ENCODE measurements at regions not wholly inside any gene's neighbourhood (a gene's known extent, or its start where the extent isn't known, plus 50 kb on each side); places are given as distances from the start of the nearest gene placed in this dataset.
A peak's percentile ranks its signal among the peaks of the same experiment; 100 is the strongest.

DNA sequence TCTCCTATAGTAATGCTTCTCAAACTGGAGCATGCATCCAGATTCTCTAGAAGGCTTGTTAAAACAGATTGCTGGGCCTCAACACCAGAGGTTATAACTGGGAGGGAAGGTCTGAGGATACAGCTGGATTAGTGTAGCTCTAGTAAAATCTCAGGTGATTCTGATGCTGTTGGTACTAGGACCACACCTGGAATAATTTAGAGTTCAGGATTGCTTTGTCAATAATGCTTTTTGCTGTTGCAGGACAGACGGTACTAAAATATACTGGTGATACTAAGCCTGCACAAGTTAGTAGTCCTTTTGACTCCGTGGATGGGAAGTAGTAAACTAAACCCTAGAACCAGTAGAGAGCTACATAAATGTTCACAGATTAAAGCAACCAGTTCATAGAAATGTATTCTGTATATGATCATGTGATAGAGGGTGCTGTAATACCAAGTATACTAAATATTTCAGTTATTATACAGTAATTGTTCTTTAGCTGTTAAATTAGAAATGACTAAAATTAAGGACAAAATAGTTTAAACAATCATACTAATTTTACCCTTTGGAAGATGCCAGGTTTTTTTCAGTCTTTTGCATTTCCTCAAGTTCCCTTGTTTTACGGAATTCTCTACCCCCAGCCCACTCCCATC lies 258.2 kb upstream of the STARD13 start:
- H3K9ac ChIP-seq (ENCODE audit: extremely low read depth, insufficient read length, low read length): peak overlapping the region; percentile 29
- H3K9me3 ChIP-seq (ENCODE audit: control insufficient read depth, low read depth, low read length): no peaks in the 10 kb centered on the region
- Mint-ChIP-seq H3K27me3 (ENCODE audit: low read depth) (no peaks in the 10 kb centered on the region), H3K9me3 (no peaks in the 10 kb centered on the region), H3K4me1 (peaks cover 35 to 36% of the 10 kb centered on the region in 2 experiments), H3K36me3 (ENCODE audit: insufficient read depth in 1 of 3, low read depth in 3 of 3) (no peaks in the 10 kb centered on the region), H3K4me3 (peak overlapping the region; percentile 80 to 90), H3K27ac (peak overlapping the region; percentile 99 to 100 (median 100); a peak in 6 of 7 replicates)
- H2BK15ac ChIP-seq (ENCODE audit: low read depth, low read length): no peak overlapping the region
- H3K56ac ChIP-seq (ENCODE audit: insufficient read length, low read depth, low read length): no peak overlapping the region
- H3T11ph ChIP-seq (ENCODE audit: low read length): no peak overlapping the region
- no CpG with 5 or more reads among the region's 3 CpGs for WGBS (ENCODE audit: extremely low coverage, insufficient read length, low lambda C conversion rate)
- H4K91ac ChIP-seq (ENCODE audit: insufficient read length, low read depth, low read length): no peak overlapping the region
- H2BK20ac ChIP-seq (ENCODE audit: low read depth, low read length, poor library complexity, severe bottlenecking): no peak overlapping the region
- no peaks in the 10 kb centered on the region for H3K27me3 ChIP-seq (ENCODE audit: insufficient read depth, low read length)
- no peak overlapping the region for H2BK12ac ChIP-seq (ENCODE audit: insufficient read length, low read depth, low read length)
- peaks cover 3% of the 10 kb centered on the region for H3K23me2 ChIP-seq (ENCODE audit: insufficient read length, low read depth, low read length, poor library complexity, severe bottlenecking)
- H2AK5ac ChIP-seq (ENCODE audit: insufficient read length, low read length): no peak overlapping the region
- peak overlapping the region; percentile 98 for H3K27ac ChIP-seq (ENCODE audit: insufficient read length, low read depth, low read length)
- no peak for DNase-seq
- H3K4me2 ChIP-seq (ENCODE audit: insufficient read depth, insufficient read length, low read length): peak overlapping the region; percentile 75
- H3K79me2 ChIP-seq (ENCODE audit: insufficient read depth, low read length): no peaks in the 10 kb centered on the region
- no peak overlapping the region for H3K4ac ChIP-seq (ENCODE audit: low read depth, low read length)
- H4K20me1 ChIP-seq (ENCODE audit: control insufficient read depth, insufficient read depth, insufficient read length): no peaks in the 10 kb centered on the region
- H2BK5ac ChIP-seq (ENCODE audit: insufficient read length, low read length): no peak overlapping the region
- H3K4me1 ChIP-seq (ENCODE audit: insufficient read depth, low read length): no peaks in the 10 kb centered on the region
- no peak overlapping the region for H3K23ac ChIP-seq (ENCODE audit: insufficient read length, low read depth, low read length)
- no peak overlapping the region for H3K14ac ChIP-seq (ENCODE audit: insufficient read depth, low read length)
- H3K79me1 ChIP-seq (ENCODE audit: insufficient read depth, low read depth, low read length, poor library complexity, severe bottlenecking): no peaks in the 10 kb centered on the region
- no peak overlapping the region for H3K18ac ChIP-seq (ENCODE audit: insufficient read length, low read depth, low read length)
- no peak overlapping the region for H2BK120ac ChIP-seq (ENCODE audit: low read depth, low read length, poor library complexity, severe bottlenecking)
- TF ChIP-seq, protein P1, sequence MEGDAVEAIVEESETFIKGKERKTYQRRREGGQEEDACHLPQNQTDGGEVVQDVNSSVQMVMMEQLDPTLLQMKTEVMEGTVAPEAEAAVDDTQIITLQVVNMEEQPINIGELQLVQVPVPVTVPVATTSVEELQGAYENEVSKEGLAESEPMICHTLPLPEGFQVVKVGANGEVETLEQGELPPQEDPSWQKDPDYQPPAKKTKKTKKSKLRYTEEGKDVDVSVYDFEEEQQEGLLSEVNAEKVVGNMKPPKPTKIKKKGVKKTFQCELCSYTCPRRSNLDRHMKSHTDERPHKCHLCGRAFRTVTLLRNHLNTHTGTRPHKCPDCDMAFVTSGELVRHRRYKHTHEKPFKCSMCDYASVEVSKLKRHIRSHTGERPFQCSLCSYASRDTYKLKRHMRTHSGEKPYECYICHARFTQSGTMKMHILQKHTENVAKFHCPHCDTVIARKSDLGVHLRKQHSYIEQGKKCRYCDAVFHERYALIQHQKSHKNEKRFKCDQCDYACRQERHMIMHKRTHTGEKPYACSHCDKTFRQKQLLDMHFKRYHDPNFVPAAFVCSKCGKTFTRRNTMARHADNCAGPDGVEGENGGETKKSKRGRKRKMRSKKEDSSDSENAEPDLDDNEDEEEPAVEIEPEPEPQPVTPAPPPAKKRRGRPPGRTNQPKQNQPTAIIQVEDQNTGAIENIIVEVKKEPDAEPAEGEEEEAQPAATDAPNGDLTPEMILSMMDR (conservative IDR thresholded peaks at IDR 0.05): no peak
- H4K5ac ChIP-seq (ENCODE audit: insufficient read length, low read depth, low read length): no peak overlapping the region
- H2AFZ ChIP-seq (ENCODE audit: low read length): no peak overlapping the region
- H4K8ac ChIP-seq (replicated peaks; ENCODE audit: insufficient read length, low read depth, low read length): no peak overlapping the region
